ENCODE measurements at regions not wholly inside any gene's neighbourhood (a gene's known extent, or its start where the extent isn't known, plus 50 kb on each side); places are given as distances from the start of the nearest gene placed in this dataset.

GRCh38 chr3:147529551-147529950 lies 120.4 kb downstream of the ZIC1 start:
- no peak for TF ChIP-seq CTCF (IDR thresholded peaks at IDR 0.05; ENCODE audit: extremely low read depth, insufficient read depth, missing control alignments)
- in situ Hi-C loops (cut with MboI; ENCODE audit: low pct_unique_long_range_greater_than_20kb, low sequenced_read_pairs, unreplicated experiment), result no loop called here
- no peak for DNase-seq (ENCODE audit: low spot score)

- TF ChIP-seq CTCF (IDR thresholded peaks at IDR 0.05; ENCODE audit: extremely low read depth, insufficient read depth, missing control alignments), result no peak
- in situ Hi-C loops (cut with MboI; ENCODE audit: low pct_unique_long_range_greater_than_20kb, low sequenced_read_pairs, unreplicated experiment), result no loop called here
- no peak for DNase-seq (ENCODE audit: low spot score)
These were observed 128.9 kb downstream of the ZIC1 start for GRCh38 chr3:147538034-147538433.

- TF ChIP-seq CTCF (IDR thresholded peaks at IDR 0.05; ENCODE audit: extremely low read depth, insufficient read depth, missing control alignments), result no peak
- in situ Hi-C loops (cut with MboI; ENCODE audit: low pct_unique_long_range_greater_than_20kb, low sequenced_read_pairs, unreplicated experiment), result no loop called here
- DNase-seq (ENCODE audit: low spot score), result no peak
These were observed 131.8 kb downstream of the ZIC1 start for GRCh38 chr3:147540921-147541320.

- in situ Hi-C loops (cut with MboI; ENCODE audit: low pct_unique_long_range_greater_than_20kb, low sequenced_read_pairs, unreplicated experiment), result no loop called here
- no peak for DNase-seq (ENCODE audit: low spot score)
- TF ChIP-seq CTCF (IDR thresholded peaks at IDR 0.05; ENCODE audit: extremely low read depth, insufficient read depth, missing control alignments), result no peak
These were observed 135.1 kb downstream of the ZIC1 start for GRCh38 chr3:147544290-147544689.

GRCh38 chr3:147551491-147551890 lies 142.3 kb downstream of the ZIC1 start:
- no peak for TF ChIP-seq CTCF (IDR thresholded peaks at IDR 0.05; ENCODE audit: extremely low read depth, insufficient read depth, missing control alignments)
- in situ Hi-C loops (cut with MboI; ENCODE audit: low pct_unique_long_range_greater_than_20kb, low sequenced_read_pairs, unreplicated experiment), result no loop called here

GRCh38 chr3:147554332-147554731 lies 145.2 kb downstream of the ZIC1 start:
- in situ Hi-C loops (cut with MboI; ENCODE audit: low pct_unique_long_range_greater_than_20kb, low sequenced_read_pairs, unreplicated experiment), result no loop called here
- no peak for DNase-seq (ENCODE audit: low spot score)

More at GRCh38 chr3:147551491-147551890, 142.3 kb downstream of the ZIC1 start:
- no peak for DNase-seq (ENCODE audit: low spot score)

More at GRCh38 chr3:147554332-147554731, 145.2 kb downstream of the ZIC1 start:
- TF ChIP-seq CTCF (IDR thresholded peaks at IDR 0.05; ENCODE audit: extremely low read depth, insufficient read depth, missing control alignments), result no peak

All from GM13977 (cell line).